ENCODE measurements at regions not wholly inside any gene's neighbourhood (a gene's known extent, or its start where the extent isn't known, plus 50 kb on each side); places are given as distances from the start of the nearest gene placed in this dataset.

GRCh38 chr9:28050046-28050445, 476.8 kb upstream of the C9orf72 start:
- Histone ChIP-seq H3K79me2 (ENCODE audit: low read length) (no peaks in the 10 kb centered on the region), H3K4me1 (ENCODE audit: low read length) (no peaks in the 10 kb centered on the region), H3K27ac (ENCODE audit: low read length) (no peak overlapping the region), H3K9me3 (replicated peaks; ENCODE audit: insufficient read depth, low read length) (no peaks in the 10 kb centered on the region), H2AFZ (ENCODE audit: low read length) (no peak overlapping the region), H4K20me1 (ENCODE audit: insufficient read depth, low read length) (no peaks in the 10 kb centered on the region), H3F3A (ENCODE audit: insufficient read depth, low read length) (no peaks in the 10 kb centered on the region), H3K4me3 (ENCODE audit: low read length) (no peak overlapping the region), H3K36me3 (replicated peaks; ENCODE audit: insufficient read depth, low read length) (no peaks in the 10 kb centered on the region), H3K9ac (ENCODE audit: low read length) (no peak overlapping the region), H3K27me3 (replicated peaks; ENCODE audit: insufficient read depth, low read length) (no peaks in the 10 kb centered on the region), H3K9me2 (replicated peaks; ENCODE audit: insufficient read depth, low read length) (no peaks in the 10 kb centered on the region), H3K4me2 (ENCODE audit: low read depth, low read length) (no peak overlapping the region)
- TF ChIP-seq EZH2 (optimal IDR thresholded peaks at IDR 0.05; ENCODE audit: low read depth, low read length) (no peak), CTCF (IDR thresholded peaks at IDR 0.05; ENCODE audit: low read length) (no peak), EZH2phosphoT487 (IDR thresholded peaks at IDR 0.05; ENCODE audit: low read length) (no peak)
- no peak for DNase-seq

- H3K36me3 ChIP-seq (replicated peaks; ENCODE audit: insufficient read depth, low read length) = no peaks in the 10 kb centered on the region
- no peaks in the 10 kb centered on the region for H4K20me1 ChIP-seq (ENCODE audit: insufficient read depth, low read length)
- H3K9me3 ChIP-seq (replicated peaks; ENCODE audit: insufficient read depth, low read length) = no peaks in the 10 kb centered on the region
- H3K27ac ChIP-seq (ENCODE audit: low read length) = no peak overlapping the region
- no peaks in the 10 kb centered on the region for H3K27me3 ChIP-seq (replicated peaks; ENCODE audit: insufficient read depth, low read length)
- H3K4me1 ChIP-seq (ENCODE audit: low read length) = no peaks in the 10 kb centered on the region
- no peak overlapping the region for H3K4me2 ChIP-seq (ENCODE audit: low read depth, low read length)
- TF ChIP-seq EZH2 (optimal IDR thresholded peaks at IDR 0.05; ENCODE audit: low read depth, low read length) (no peak), EZH2phosphoT487 (IDR thresholded peaks at IDR 0.05; ENCODE audit: low read length) (no peak), CTCF (IDR thresholded peaks at IDR 0.05; ENCODE audit: low read length) (no peak)
- H3K4me3 ChIP-seq (ENCODE audit: low read length) = no peak overlapping the region
- H3F3A ChIP-seq (ENCODE audit: insufficient read depth, low read length) = no peaks in the 10 kb centered on the region
- no peak overlapping the region for H3K9ac ChIP-seq (ENCODE audit: low read length)
- no peaks in the 10 kb centered on the region for H3K79me2 ChIP-seq (ENCODE audit: low read length)
- no peaks in the 10 kb centered on the region for H3K9me2 ChIP-seq (replicated peaks; ENCODE audit: insufficient read depth, low read length)
- DNase-seq = no peak
- H2AFZ ChIP-seq (ENCODE audit: low read length) = no peak overlapping the region
Observed at GRCh38 chr9:28050941-28051340, 477.7 kb upstream of the C9orf72 start.

- no peak for DNase-seq
- Histone ChIP-seq H3K4me2 (ENCODE audit: low read depth, low read length) (no peak overlapping the region), H3K4me1 (ENCODE audit: low read length) (no peaks in the 10 kb centered on the region), H3F3A (ENCODE audit: insufficient read depth, low read length) (no peaks in the 10 kb centered on the region), H2AFZ (ENCODE audit: low read length) (no peak overlapping the region), H3K9me2 (replicated peaks; ENCODE audit: insufficient read depth, low read length) (no peaks in the 10 kb centered on the region), H3K27me3 (replicated peaks; ENCODE audit: insufficient read depth, low read length) (no peaks in the 10 kb centered on the region), H3K4me3 (ENCODE audit: low read length) (no peak overlapping the region), H3K9ac (ENCODE audit: low read length) (no peak overlapping the region), H3K9me3 (replicated peaks; ENCODE audit: insufficient read depth, low read length) (no peaks in the 10 kb centered on the region), H4K20me1 (ENCODE audit: insufficient read depth, low read length) (no peaks in the 10 kb centered on the region), H3K36me3 (replicated peaks; ENCODE audit: insufficient read depth, low read length) (no peaks in the 10 kb centered on the region), H3K79me2 (ENCODE audit: low read length) (no peaks in the 10 kb centered on the region), H3K27ac (ENCODE audit: low read length) (no peak overlapping the region)
- TF ChIP-seq CTCF (IDR thresholded peaks at IDR 0.05; ENCODE audit: low read length) = no peak
- TF ChIP-seq EZH2 (optimal IDR thresholded peaks at IDR 0.05; ENCODE audit: low read depth, low read length) = no peak
- no peak for TF ChIP-seq EZH2phosphoT487 (IDR thresholded peaks at IDR 0.05; ENCODE audit: low read length)
Observed at GRCh38 chr9:28051559-28052503, 478.6 kb upstream of the C9orf72 start.
